GM19397 (cell line): ENCODE measurements at regions not wholly inside any gene's neighbourhood (a gene's known extent, or its start where the extent isn't known, plus 50 kb on each side); places are given as distances from the start of the nearest gene placed in this dataset.

ENCODE experiments used
- ATAC-seq: cut with Tn5 transposase; IDR thresholded peaks from one replicate; pipeline ENCODE4 v1.9.1; 2021; ENCODE audit warnings: mild to moderate bottlenecking, moderate library complexity; ENCODE audit not compliant: unreplicated experiment

DNA sequence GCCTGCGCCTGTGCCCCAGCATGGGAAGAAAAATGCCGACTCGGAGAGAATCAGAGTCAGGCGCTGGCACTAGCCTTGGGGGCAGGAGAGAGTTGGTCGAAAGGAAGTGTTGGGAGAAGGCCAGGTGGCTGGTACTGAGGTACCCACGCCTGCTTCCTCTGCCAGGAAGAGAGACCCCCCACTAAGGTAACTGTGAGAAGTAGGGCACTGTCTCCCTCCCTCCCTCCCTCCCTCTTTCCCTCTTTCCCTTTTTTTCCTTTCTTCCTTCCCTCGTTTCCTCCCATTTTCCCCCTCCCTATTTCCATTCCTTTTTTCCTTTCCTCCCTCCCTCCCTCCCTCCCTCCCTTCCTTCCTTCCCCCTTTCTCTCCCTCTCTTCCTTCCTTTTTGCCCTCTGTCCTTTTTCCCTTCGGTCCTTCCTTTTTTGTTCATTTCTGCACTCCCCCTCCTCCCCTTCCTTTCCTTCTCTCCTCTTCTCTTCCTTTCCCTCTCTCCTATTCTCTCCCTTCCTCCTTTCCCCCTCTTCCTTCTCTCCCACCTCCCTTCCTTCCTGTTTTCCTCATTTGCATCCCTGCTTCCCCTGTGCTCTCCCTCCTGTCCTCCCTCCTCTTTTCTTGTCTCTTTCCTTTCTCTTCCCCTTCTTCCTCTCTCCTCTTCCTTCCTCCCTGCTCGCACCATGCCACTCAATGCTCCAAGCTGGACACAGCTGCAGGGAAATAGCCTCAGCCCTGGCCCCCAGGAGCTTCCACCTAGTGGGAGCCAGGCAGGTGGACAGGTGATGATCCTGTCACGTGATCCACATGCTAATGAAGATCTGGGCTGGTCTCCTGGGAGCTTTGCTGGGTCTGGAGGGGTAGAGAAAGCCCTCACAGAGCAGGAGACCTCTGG is 148.0 kb downstream of the DHX35 start:
- ATAC-seq, result no peak

DNA sequence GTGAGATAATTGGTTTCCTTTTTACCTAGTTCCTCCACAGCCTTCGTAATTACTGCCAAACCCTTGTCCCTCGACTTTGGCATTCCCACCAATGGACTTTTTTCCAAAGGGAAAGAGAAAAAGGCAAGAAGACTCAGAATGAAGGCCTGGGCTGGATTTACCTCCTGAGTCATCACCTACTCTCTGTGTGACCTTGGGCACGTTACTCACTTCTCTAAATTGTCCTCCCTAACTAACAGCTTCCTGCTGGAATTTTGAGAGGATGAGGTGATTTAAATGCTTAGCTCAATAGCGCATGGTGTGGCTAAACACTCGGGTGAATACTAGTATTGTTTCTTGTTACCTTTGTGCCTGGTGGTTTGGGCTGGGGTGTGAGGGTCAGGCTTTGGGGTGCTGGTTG is 146.6 kb downstream of the DHX35 start:
- no peak for ATAC-seq

DNA sequence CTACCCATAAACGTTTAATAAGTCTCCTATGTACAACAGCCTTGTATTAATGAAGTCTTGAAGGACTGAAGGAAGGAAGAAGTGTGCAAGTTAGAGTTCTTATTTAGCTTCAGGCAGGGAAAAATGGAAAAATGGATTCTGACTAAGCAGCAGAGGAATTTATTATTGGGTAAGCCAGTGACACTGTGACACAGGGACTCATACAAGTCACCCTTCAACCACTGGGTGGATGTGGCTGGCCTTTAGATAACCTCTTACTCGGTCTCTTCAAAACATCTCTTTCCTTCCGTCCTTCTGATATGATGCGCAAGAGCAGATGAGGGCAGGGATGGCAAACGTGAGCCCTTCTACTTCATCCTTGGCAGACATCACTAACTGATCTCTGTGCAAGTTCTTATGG is 145.6 kb downstream of the DHX35 start:
- no peak for ATAC-seq

- ATAC-seq, result no peak
These were observed 144.6 kb downstream of the DHX35 start for GRCh38 chr20:39106791-39107190.

GRCh38 chr20:39105551-39105950 is 143.4 kb downstream of the DHX35 start:
- ATAC-seq, result no peak

DNA sequence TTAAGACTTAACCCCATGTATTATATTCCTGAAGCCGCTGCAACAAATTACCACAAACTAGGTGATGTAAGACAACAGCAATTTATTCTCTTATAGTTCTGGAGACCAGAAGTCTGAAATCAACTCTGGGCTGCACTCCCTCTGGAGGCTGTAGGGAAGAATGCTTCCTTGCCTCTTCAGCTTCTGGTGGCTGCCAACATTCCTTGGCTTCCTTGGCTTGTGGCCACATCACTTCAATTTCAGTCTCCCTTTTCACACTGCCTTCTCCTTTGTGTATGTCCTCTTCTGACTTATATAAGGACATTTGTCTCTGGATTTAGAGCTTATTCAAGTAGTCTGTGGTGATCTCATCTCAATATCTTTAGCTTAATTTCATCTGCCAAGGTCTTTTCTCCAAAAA is 141.6 kb downstream of the DHX35 start:
- no peak for ATAC-seq

GRCh38 chr20:39103305-39103704 is 141.2 kb downstream of the DHX35 start:
- no peak for ATAC-seq

GRCh38 chr20:39101895-39102294 is 139.8 kb downstream of the DHX35 start:
- no peak for ATAC-seq

DNA sequence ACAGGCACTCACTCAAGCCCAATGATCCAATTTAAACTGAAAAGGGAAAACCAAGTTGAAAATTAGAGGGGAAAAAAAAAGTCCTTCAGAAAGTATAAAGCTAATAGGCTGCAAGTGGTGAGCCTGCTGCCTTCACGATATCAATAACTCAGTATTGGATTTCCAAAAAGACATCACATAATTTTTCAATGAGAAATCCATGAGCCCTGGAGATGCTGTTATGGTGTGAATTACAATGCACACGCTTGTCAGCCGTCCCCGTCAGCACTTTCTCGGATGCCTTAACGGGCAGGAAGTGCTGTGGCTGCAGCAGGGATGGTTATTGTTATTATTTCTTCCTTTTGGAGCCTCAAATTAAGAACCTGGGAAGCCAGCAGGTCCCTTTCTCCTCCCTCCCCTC is 138.5 kb downstream of the DHX35 start:
- ATAC-seq, result no peak

DNA sequence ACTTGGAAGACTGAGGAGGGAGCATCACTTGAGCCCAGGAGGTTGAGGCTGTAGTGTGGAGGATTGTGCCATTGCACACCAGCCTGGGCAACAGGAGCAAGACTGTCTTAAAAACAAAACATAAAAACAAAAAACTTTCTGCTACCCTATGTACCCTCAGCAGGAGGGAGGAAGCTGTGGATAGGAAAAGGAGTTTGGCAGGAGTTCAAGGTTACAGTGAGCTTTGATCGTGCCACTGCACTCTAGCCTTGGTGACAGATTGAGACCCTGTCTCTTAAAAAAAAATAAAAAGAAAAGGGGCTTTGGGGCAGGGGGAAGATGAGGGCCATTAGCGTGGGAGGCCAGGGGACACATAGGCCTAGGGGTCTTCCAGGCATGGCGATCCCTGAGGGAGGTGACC is 135.7 kb downstream of the DHX35 start:
- ATAC-seq, result no peak

- no peak for ATAC-seq
These were observed 133.7 kb downstream of the DHX35 start for GRCh38 chr20:39095870-39096269.

DNA sequence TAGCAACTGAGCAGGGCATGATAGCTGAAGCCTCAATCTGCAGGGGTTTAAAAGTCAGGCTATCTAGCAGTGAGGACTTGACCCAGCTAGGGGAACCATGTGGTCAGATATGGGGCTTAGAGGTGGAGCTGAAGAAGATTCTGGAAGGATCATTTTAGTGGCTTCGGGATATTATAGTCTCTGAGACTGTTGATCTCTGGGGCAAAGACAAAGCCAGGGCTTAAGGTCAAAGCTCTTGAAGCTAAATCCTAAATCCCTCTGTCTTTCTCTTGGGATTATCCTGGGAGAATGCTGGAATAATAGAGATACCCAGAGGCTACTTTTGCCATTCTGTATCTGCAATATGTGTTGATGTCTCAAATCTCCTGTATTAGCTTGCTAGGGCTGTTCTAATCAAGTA is 132.2 kb downstream of the DHX35 start:
- no peak for ATAC-seq

DNA sequence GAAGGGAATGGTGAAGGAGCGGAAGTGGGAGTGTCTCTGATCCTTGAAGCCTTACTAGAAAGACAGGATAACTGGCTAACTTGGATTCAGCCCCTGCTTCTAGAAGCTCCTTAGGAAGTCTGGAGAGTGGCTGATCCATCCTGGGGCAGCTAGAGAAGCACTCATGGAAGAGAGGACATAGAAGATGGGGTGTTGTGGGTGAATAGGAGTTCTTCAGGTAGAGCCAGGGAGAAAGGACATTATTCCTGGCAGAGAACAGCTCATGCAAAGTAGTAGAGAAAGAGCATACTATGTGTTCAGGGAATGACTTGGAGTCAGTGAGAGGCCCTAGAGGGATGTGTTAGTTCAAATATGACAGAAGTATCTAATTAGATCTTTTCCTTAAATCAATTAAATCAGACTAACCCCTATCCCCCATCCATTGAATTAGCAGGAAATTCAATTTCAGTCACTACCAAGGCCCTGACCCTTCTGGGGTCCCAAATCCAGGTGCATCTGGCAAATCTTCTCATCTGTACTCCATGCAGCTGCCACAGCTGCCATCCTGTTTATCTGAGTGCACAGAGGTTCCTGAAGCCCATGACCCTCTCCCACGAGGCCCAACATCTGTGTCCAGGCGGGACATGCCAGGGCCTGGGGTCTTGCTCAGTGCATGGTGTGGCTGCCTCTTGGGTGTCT is 130.7 kb downstream of the DHX35 start:
- no peak for ATAC-seq

DNA sequence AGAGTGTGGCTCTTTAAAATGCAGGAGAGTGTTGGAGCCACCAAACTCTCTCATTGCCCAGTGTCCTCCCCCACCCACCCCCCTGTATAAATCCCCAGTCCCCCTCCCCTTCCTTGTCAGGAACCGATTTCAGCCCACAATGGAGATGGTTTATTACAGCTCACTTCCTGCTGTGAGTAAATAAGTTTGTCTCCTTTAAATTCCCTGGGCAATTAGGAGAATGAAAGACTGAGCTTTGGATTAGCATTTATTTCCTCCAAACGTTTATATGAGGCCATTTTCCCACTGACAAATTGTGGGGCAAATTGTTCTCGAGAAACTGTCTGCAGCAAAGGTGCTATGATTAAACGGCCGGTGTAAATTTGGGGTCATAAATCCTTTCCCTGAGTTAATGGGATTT is 128.8 kb downstream of the DHX35 start:
- no peak for ATAC-seq

DNA sequence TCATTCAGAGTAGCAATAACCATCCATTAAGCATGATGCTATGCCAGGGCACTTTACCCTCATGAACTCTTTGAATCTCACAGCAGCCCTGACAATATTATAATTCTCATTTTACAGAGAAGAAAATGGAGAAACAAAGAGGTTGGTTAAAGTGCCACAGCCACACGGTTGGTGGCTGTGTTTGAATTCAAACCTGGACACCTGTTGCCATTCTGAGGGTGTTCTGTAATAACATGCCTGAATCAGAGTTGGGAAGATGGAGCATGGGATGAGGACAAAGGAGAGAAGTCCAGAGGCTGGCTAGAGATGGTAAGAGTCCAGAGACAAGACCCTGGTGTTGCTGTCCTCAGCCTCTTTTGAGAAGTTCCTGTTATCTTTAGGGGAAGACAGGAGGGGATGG is 127.7 kb downstream of the DHX35 start:
- no peak for ATAC-seq
